CD4-positive, alpha-beta T cell treated with Interleukin-17A for 1 hour (primary cell): ENCODE measurements at regions not wholly inside any gene's neighbourhood (a gene's known extent, or its start where the extent isn't known, plus 50 kb on each side); places are given as distances from the start of the nearest gene placed in this dataset.

Experiments
- DNase-seq: peaks from one replicate; pipeline ENCODE4 v3.0.0-alpha.2; 2020

DNA sequence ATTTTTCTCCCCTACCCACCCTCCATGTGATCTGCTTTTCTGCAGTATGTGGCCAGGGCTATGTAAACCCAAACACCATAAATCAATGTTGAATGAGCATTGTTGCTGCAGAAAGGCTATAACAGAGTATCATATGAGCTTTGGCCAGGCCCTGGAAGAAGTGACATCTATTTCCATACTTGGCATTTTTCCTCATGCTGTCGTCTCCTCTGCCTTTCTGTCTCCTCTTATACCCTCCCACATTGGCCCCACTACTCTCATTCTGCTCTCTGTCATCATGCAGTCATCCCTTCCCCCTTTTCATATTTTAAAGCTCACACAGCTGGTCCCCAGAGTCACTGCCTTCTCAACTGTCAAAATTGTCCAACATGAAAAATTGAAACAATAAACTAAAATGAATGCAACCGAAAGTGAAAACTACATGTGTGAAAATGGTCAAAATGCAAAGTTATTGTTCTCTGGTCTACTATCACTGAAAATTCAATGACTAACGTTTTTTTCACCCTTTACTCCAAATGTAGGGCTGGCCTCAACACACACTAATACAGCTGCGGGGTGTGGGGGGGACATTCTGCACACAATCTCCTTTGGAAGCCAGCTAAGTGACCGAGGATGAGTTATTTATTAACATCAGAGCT lies 290.7 kb upstream of the TMPO start:
- no peak for DNase-seq

DNA sequence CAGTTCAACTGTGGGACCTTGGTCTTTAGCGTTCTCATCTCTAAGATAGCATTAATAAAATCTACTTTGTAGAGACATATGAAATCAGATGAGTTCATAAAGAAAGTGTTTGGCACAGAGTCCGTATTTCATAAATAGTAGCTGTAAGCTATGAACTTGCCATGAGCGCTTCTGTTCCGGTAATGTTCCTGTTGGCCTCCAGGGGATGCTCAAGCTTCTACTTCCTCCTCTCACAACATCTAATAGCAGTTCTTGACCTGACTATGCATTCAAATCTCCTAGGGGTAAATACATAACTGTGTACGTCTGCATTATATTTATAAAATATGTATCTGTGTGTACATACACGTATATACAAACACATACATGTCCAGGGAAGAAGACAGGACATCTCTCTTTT lies 288.2 kb upstream of the TMPO start:
- no peak for DNase-seq

DNA sequence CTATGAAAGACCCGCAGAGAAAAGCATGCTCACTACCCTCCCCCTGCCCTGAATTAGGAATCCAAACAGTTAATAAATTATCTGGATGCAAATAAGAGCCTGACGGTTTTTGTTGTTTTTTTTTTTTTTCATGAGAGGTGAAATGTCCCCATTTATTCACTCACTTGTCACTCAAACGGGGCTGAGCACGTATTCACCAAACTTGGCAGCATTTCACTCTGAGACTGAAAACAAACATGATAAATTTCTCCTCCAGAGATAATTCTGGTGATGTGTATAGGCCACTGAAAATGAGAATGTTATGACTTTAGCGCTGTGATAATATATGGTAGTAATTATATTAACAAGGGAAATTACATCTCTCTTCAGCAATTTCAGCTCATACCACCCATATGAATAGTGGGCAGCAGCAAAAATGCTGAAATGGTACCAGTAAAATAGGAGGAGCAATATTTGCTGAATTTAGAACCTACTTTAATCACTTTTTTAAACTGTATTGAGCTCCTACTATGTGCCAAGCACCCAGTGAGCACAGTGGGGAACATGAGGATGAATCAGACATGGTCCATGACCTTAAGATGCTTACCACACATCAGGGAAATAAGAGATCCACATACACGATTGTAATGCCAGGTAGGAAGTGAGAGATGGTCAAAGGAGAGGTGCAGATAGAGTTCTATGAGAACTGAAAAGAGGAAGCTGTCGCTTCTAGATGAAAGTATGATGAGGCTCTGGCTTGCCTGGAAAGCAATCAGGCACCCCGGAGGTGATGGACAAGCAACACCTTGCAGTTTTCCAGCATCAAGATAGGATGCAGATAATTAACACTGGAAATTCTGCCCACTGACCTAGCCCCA lies 286.5 kb upstream of the TMPO start:
- no peak for DNase-seq

DNA sequence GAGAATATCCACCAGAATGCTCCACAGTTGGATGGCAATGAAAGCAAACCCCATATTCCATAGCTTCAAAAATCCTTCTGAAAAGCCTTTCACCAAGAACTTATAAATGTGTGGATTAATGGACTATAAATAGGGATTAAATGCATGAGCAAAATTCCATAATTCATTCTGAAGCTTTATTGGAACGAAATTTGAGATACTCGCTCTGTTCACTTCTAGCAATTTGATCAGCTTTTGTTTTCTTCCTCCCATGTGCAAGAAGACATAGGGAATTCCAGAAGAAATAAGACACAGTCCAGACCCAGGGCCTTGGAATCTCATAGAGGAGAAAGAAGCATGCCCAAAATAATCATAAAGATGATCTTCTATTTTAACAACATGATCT lies 285.9 kb upstream of the TMPO start:
- no peak for DNase-seq

DNA sequence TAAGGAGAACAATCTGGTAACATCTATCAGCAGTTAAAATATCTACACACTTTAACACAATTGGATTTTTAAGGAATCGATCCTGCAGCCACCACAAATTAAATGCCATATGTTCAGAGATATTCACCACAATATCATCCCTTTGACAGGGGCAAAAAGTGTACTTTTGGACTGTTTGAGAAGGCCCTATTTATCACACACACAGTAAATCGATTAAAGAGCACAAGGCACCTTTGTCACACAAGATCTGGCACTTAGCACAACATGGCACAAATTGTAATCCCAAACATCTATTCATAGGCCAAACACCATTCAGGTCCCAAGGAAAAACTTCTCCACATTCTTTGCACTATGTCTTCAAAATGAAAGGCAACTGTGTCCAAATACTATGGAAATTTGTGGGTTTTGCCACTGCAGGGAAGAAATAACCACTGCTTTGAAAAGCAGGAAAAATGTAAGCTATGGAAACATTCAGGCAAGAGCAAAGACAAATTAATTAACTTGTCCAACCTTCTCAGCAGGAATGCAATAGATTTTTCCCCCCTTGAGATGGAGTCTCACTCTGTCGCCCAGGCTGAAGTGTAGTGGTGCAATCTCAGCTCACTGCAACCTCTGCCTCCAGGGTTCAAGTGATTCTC lies 282.5 kb upstream of the TMPO start:
- DNase-seq = no peak

DNA sequence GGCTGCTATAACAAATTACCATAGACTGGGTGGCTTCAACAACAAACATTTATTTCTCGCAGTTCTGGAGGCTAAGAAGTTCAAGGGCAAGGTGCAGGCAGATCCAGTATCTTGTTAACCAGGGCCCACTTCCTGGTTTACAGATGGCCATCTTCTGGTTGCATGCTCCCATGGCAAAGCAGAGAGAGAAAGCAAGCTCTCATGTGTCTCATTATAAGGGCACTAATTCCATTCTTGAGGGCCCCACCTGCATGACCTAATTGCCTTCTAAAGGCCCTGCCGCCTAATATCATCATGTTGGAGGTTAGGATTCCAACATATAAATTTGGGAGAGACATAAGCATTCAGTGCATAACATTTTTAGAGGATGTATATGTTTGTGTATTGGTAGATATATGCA lies 280.1 kb upstream of the TMPO start:
- no peak for DNase-seq

DNA sequence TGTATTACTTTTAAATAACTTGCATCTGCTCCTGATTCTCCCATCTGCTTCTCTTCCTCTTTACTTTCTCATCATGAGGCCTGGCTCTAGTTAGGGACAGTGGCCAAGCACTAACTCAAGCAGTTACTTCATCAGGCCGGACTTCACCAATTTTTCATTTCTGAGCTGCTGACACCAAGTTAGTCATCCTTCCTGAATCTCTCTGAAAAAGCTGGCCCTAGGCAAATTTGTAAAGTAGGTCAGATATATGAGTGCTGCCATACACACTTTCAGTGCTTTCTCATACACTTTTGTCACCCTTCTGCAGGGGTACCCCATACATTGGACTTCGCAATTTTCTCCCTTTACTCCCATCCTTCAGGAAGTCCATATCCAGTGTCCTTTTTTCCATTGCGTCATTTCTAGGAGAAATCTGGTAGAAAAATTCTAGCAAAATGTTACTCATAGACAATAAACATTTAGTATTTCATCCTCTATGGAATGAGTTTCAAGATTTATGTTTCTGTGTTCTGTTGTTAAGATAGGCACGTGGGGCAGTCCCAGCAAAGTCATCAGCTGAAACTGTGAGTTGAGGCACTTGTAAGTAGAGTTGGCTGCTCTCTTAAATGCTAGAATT lies 276.8 kb upstream of the TMPO start:
- DNase-seq = no peak

DNA sequence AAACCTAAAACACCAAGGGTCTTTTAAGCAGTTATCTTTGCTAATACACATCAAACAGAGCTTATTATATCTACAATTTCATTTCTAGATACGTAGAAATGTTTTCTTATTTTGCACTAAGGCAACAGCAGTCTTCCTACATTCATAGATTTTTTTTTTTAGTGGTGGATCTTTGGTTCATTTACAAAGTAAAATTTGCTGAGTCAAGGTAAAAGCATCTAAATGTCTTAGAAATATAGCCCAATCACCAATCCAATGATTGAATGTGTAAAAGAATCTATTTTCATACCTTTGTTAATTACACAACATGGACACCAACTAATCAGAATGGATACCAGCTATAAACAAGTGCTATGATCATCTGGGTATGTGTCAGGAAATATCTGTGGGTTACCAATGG lies 272.2 kb upstream of the TMPO start:
- no peak for DNase-seq

DNA sequence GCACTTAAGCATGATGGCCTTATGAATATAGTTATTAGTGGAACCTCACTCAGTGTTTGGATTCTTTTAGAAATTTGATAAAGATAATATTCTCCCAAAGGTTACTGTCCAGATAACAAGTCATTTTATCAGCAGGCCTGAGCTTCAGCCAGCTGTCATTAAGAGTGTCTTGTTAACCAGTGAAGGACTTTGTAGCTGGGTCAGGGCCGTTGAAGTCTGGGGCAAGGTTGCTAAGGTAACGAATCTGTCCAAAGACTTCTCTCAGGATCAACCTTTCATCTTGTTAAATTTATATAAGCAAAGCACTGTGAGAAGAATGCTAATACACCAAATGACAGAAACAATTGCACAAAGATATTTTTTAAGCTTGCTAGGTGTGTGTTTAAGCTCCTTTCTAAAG lies 271.3 kb upstream of the TMPO start:
- no peak for DNase-seq

DNA sequence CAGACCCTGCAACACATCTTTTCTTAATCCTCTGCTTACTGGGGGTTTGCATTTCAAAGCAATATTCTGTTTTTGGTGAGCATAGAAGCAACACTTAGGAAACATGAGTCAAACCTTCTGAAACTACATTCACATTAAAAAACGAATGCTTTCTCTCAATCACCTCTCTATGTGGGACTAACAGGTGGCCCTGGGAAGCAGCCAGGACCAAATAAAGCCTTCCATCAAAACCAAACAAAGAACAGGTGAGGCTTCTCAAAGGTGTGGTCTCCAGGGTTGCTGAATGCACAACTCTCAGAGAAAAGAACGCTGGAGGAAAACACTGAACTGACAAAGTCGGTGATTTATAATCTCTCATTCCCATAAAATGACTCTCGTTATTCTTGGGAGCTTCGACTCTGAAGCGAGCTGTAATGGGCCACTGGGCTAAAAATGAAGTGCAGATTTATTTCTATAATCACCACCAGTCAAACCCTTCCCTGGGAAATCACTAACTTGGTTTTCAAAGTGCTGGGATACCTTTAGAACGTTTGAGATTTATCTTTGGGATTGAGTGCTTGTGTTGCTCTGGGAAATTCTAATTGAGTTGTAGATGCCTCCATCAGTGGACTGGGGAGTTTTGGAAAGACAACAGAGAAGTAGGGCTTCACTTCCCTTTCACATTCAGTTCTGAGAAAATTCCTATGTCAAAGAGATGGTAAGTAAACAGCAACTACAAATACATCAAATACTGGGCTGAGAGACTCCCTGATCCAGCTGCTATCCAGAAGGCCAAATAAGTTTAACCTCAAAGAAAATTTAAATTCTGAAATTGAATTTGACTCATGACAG lies 262.0 kb upstream of the TMPO start:
- DNase-seq = no peak

DNA sequence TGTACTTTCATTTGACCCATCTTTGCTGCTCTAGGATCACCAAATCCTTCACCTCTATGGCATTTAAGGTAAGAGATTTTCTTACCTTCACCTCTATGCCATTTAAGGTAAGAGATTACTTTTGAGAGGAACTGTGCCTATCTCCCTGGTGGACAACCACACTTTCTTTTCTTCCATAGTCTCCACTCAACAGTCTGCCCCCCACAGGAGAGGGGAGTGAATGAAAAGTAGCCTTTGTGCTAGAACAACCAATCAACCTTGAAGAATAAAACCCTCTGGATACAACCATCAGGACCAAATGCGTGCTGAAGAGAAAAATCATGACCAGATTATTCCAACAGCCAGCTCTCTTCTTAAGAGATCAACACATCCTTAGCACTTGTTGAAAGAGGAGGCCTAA lies 258.6 kb upstream of the TMPO start:
- DNase-seq = no peak

DNA sequence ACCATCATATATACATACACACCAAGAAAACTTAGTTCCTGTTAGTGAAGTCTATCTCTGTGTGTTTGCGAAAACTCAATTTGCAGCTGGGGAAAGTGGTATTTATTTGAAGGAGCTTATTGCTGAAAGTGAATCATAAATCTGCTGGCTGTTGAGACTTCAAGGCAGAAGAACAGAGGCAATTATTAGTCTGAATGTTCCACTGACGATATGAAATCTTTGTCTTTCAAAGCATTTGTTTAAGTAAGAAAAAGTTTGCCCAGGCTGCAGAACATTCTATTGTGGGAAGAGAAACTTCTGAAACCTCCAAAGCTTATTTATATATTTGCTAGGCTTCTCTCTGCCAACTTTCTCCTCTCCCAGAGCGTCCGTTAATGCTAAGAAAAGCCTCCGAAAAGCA lies 255.7 kb upstream of the TMPO start:
- DNase-seq = no peak

DNA sequence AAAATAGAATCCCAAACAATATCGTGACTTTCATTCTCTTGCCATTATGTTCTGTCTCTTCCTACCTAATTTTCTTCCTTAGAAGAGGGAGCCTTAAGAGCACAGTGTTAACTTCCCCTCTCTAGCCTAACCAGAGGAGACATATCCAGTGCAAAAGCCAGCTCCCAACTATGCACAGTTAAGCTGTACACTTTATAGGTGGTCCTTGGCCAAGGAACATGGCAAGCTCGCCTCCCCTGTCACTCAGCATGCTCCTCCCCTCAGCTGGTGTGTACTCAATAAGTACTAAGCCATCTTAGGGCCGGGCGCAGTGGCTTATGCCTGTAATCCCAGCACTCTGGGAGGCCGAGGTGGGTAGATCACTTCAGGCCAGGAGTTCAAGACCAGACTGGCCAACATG lies 255.1 kb upstream of the TMPO start:
- DNase-seq = no peak

DNA sequence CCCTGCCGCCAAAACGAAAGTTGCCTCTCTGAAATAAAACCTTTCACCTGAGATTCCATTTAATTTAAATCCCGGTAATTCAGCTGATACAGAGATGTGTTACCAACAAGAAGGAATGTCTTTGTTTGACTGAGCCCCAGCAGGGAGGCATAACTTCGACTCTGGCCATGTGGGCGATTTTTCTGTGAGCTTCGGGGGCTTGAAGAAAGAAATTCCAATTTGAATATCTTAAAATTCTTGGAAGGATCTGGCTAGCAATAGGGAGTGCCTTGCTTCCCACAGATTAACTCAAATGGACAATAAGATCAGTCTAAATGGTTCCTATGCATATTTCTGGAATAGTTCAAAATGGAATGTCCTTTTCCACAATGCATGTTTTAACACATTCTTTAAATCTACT lies 252.5 kb upstream of the TMPO start:
- no peak for DNase-seq

DNA sequence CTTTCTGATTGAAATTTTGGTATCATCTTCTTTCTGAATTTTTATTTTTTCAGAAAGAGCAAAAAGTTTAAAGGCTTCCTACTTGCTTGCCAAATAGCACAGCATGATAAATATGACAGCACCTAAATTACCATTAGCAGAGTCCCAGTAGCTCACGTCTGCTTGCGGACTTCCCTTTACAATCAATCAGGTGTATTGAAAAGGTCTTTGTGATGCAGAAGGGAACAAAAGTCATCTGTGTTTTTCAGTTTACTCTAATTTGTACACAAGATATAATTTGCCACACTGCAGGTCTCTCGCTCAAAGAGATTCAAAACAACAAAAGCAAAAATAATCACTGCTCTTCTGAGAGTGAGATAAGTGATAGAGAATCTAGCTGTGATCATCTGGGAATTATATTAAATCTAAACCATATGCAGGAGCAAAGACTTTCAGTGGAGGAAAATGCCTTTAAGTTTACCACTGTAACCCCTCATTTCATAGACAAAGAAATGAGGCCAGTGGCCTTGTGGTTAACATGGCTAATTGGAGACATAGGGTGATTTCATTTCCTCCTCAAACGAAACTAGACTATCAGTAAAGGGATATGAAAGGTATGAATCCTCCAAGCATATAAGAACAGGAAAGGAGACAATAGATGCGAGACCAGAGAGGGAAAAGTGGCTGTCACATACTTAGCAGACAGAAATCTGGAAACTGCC lies 240.8 kb upstream of the TMPO start:
- no peak for DNase-seq

DNA sequence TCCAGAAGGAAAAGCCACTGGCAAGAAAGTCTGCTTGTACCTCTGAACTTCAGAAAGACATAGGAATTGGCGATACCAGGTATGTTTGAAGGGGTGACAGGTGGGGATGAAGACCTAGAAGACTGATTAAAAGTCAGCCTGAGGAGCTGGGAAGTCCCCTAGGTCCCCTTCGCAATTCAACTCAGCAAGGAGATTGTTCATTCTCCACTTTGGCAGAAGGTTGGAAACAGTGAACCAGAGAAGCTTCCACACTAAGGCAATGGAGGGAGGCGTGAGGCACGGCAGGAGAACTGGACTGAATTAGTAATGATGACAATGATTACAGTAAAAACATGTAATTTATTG lies 240.3 kb upstream of the TMPO start:
- no peak for DNase-seq

DNA sequence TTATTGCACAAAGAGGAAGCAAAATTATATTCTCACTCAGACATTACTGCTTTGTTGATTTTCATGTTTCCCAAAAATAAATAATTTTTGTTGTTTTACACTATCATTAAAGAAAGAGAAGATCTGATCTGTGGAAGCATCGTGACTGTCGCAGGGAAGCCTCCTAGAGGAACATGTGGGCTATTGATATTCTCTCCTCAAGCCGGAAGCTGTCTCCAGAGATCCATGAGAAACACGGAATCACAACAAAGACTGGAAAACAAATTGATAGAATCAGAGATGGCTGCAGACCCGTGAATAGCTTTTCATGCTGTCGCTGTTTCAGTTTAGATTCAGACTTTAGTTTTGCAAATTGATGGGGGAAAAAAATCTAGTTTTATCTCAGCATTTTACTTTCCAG lies 235.2 kb upstream of the TMPO start:
- no peak for DNase-seq

DNA sequence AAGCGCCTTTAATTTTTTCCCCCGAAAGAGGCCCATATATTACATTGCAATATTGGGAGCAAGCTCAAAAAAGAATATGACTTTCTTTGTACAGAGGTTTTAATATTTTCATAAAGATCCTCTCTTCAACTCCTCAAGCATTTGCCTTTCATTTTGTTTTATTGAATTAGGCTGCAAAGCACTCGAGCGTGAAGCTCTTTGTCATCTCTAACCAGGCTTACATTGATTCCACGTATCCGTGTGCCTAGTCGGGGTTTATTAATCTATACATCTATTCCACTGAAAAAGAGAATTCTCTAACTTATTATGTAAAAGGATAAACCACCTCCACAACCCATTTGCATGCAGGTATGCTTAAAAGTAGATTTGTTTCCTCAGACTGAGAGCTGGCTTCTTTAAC lies 234.8 kb upstream of the TMPO start:
- no peak for DNase-seq

DNA sequence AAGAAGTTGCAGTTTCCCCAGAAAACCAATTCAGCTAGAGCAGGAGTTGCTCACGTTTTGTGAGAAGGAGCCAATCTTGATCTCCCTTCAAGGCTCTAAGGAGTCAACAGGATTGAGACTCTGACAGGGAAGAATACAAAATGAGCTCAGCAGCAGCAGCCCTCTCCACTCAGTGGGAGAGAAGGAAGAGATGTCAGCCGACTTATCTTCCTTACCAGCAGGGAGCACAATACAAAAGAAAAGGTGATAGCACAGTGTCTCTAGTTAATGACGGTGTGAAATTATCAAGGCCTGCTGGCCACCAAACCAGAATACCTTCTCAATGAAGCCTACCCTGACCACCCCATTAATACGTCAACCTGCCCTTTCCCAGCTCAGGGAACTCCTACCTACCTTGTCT lies 223.6 kb upstream of the TMPO start:
- no peak for DNase-seq

DNA sequence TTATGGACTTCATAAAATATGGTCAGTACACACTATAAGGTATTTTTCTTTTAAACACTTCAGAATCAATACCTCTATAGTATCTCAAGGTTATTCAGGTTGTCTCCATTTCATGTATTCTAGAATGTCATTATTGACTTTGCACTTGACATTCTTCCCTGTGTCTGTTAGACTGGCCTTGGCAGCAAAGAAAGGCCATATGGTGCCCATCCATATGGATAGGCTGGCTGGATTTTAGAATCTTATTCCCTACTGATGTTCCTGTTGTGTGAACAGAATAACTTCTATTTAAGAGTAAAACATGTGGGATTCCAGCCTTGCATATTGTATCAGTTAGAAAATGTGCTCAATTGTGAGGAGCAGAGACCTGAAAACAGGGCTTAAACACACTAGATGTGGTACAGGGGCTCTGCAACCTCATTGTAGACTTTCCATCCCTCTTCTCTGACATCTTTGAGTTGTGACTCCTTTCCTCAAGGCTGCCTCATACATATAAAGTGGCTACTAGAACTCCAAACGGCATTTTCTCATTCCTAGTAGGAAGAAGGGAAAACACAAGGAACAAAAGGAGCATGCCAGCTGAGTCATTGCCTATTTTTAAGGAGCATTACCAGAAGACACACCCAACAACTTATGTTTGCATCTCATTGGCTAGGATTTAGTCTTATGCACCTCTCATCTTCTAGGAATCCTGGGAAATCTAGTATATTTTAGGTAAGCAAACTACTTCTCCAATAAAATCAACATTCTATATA lies 221.2 kb upstream of the TMPO start:
- DNase-seq = no peak

DNA sequence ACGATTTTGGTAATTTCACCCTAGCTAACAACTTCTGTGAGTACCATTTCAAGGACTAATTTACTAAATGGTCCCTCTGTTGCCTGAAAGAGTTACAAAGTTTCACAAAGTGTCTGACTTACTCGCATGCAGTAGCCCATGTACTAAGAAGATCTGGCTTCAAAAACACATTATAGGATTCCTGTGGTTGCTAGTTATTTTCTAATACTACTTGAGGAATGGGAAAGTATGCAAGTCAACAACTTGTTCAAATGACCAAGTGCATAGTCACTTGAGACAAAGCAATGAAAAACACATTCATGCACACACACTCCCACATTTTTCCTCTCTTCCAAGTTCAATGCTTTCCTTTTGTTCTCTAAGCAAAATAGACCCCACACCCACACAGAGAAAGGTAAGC lies 219.7 kb upstream of the TMPO start:
- no peak for DNase-seq
